Sigmoid colon (tissue), 4 donors: ENCODE measurements at regions not wholly inside any gene's neighbourhood (a gene's known extent, or its start where the extent isn't known, plus 50 kb on each side); places are given as distances from the start of the nearest gene placed in this dataset.

Experiments used
- CTCF ChIP-seq, 4 experiments: fragments of 450-650 bp in 3 of 4; fragments of 200-600 bp in 1 of 4; IDR thresholded peaks; one replicate each; pipeline ENCODE4 v1.5.1; 2016 to 2019; ENCODE audit warnings: antibody characterized with exemption in 4 of 4, mild to moderate bottlenecking in 3 of 4, moderate library complexity in 2 of 4
- POLR2A ChIP-seq, 2 donors: fragments of 450-650 bp; IDR thresholded peaks; one replicate each; pipeline ENCODE4 v1.6.1; 2016; ENCODE audit warnings: antibody characterized with exemption in 2 of 2, mild to moderate bottlenecking in 2 of 2, moderate library complexity in 2 of 2
- POLR2AphosphoS5 ChIP-seq, 4 donors: sonication (generic); formaldehyde crosslinking; IDR thresholded peaks; one replicate each; pipeline ENCODE4 v1.6.1; 2017; ENCODE audit warnings: antibody characterized with exemption in 4 of 4

DNA sequence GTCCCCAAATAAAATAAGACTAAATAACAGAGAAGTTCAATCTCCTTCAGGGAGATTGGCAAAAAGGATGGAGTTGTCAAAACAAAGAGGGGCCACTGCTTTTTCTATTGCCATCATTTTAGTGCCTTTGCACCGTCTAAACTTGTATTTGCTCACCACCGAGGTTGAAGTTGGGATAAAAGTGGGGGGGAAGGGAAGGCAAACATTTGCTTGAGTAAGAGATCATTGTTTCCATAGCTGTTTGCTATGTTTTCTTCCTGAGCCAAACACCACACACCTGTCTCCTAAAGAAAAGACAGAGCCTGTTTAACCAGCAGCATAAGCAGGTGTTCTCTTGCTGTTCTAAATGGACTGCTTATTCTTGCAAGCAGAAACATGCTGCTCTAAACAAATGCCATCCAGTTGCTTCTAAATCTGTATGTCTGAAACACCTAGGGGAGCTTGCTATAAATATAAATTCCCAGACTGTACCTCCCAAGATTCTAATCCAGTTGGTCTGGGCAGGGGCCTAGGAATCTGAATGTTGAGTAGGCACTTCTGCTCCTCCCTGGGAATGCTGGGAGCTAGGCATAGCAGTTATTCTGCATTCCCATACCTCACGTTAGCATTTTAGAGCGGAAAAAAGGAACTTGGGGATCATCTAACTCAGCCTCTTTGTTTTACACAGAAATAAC, 179.4 kb upstream of the ARL4C start:
- no peak for TF ChIP-seq CTCF (IDR thresholded peaks at IDR 0.05)
- TF ChIP-seq POLR2AphosphoS5 (IDR thresholded peaks at IDR 0.05): no peak
- TF ChIP-seq POLR2A (IDR thresholded peaks at IDR 0.05): no peak
